ENCODE measurements at regions not wholly inside any gene's neighbourhood (a gene's known extent, or its start where the extent isn't known, plus 50 kb on each side); places are given as distances from the start of the nearest gene placed in this dataset.

DNA sequence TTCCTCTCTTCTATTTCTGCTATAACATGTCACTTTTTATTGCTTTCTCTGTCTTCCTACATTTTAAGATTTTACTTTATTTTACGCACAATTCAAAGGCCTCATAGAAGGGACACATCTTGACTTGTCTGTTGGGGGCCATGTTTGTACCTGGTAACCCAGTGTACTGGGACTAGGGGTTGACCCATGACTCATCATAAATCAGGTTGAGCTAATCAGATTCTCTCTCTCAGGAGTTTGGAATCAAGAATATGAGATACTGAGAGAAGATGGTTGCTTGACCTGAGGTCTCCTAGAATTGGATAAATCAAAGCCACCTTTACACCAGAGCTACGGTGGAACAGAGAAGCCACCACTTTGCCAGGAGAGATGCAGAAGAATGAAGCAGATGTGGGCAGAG lies 153.0 kb downstream of the UXS1 start:
- no peak for DNase-seq (ENCODE audit: low read depth)

DNA sequence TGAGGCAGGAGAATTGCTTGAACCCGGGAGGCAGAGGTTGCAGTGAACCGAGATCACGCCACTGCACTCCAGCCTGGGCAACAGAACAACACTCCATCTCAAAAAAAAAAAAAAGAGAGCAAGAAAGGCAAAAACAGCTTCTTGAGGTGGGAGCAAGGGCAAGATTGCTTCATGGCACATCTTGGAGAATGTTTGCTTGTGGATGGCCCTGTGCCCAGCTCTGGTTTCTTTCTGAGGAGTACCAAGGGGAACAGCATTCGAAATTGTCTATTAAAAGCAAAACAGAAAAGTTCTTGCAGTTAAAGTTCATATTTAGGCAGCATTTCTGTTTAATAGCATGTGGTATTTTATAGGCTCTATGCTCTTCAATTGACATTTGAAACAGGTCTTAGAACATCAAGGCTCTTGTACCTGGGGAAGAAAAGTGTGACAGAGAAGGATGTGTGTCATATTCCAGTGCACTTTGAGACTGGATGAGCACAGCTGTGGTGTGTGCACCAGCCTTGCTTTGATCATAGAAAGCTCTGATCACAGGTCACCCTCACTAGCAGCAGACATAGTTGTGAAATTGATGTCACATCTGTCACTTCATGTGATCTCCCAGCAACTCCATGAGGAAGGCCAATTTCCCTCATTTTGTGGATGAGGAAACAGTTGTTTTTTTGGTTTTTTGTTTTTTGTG lies 154.3 kb downstream of the UXS1 start:
- no peak for DNase-seq (ENCODE audit: low read depth)

DNA sequence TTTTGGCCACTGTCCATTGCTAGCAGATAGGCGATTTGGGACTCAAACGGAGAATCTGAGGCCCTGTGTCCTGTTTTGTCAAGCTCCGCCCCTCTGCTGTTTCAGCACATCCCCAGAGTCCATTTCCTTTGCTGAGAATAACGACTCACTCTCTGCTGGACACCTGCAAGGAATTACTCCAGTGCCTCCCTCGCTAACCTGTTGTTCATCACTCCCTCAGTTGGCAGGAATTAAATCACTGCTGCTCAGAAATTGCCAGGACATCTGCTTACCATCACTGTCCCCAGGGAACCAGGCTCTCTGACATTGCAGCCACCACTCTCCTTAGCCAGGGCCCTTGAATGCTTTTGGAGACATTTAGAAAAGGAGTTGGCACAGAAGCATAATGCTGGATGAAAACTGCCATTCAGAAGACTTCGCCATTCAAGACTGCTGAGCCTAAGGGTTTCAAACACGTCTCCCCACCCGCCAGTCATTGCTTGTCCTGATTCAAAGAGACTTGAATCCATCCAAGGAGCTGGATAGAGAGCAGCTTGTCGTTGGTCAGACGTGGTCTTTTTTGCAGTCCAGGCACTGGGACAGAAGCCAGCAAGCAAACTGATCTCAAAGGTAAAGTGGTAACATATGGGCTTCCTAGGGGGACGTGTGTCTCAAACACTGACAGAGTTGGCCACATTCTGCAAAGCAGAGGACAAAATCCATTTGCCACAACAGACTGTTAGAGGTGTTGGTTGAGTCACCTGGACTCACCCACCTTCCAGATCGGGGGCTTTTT lies 155.3 kb downstream of the UXS1 start:
- no peak for DNase-seq (ENCODE audit: low read depth)

DNA sequence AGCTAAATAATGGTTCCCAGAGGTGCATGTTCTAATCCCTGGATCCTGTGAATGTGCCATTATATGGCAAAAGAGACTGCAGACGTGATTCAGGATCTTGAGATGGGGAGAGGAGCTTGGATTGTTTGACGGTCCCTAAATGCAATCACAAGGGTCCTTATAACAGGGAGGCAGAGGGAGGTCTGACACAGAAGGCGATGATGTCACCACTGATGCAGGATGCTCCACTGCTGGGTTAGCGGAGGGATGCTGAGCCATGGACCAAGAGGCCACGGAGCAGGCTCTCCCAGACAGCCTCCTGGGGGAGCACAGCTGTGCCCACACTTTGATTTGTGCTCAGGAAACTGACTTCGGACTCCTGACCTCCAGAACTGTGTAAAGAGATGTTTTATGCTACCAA lies 156.2 kb downstream of the UXS1 start:
- DNase-seq (ENCODE audit: low read depth) = no peak

DNA sequence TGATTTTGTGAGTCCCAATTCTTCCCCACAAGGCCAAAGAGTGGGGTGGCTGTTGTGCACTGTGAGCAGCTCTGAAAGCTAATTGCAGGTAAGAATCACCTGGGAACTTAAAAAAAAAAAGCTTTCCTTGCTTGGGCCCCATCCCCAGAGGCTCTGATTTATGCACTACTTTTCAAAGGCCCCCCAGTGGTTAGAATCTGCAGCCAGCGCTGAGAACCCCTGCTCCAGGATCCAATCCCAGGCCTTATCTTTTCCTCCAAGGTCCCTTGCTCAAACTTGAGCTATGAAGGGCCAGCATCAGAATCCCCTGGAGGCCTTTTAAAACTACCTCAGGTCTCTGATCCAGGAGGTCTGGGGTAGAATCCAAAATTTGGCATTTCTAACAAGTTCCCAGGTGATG lies 156.8 kb downstream of the UXS1 start:
- DNase-seq (ENCODE audit: low read depth) = no peak

DNA sequence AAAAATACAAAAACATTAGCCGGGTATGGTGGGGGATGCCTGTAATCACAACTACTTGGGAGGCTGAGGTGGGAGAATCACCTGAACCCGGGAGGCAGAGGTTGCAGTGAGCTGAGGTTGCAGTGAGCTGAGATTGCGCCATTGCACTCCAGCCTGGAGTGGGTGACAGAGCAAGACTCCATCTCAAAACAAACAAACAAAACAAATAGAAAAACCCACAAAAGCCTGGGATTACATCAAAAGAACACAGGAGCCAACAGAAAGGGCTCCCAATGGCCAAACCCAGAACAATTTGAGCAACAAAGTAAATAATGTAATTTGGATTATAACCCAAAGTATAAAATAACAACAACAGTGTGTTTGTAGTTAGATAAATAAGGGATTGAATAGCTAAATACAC lies 159.8 kb downstream of the UXS1 start:
- DNase-seq (ENCODE audit: low read depth) = no peak

DNA sequence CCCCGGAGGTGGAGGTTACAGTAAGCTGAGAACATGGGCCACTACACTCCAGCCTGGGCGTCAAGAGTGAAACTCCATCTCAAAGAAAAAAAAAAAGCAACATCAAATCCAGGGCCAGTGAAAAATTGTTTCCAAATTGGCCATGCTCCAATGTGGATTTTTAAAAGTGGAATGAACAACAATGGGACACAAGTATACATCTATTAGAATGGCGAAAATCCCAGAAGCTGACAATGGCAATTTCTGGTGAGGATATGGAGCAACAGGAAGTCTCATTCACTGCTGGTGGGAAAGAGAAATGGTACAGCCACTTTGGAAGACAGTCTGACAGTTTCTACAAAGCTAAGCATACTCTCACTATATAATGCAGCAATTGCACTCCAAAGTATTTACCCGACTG lies 161.4 kb downstream of the UXS1 start:
- DNase-seq (ENCODE audit: low read depth) = no peak

DNA sequence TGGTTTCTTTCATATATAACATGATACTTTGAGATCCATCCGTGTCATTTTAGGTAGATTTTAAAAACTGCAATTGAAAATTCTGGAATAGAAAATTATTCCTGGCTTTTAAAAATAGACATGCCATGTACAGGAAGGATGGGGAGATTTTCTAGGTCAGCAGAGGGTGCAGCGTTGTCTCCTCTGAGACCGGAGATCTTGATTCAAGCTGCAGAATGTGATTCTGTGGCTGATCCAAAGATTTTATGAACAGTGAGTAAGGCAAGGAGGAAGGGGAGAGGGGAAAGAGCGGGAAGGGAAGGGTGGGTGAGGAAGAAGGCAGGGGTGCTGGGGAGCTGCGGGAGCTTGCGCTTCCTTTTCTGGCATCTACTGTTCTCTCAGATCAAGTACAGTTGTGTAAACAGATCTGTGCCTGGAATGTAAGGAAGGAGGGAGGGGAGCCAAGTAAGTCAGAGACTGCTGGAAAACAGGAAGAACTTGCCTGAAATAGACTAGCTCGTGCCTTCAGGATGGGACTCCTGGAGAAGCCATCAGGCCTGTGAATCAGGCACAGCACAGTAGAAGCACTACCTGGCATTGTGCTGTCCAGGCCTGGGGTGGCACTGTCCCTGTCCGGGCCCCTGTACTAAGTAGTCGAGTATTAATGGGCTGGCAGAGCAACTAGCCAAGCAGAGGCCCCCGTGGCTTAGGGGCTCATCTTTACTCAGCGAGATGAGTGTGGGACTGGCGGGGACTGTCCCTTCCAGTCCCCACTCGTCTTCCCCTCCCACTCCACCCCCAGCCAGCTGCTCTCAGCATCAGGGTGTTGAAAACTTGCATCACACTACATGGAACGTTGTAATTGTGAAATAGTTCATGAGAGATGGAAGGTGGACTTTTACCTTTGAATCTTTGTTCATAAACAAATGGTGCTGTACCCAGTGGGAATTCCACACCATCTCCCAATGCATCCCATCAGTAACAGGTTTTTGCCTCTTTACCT lies 163.5 kb downstream of the UXS1 start:
- peak; percentile 77 for DNase-seq (ENCODE audit: low read depth)

DNA sequence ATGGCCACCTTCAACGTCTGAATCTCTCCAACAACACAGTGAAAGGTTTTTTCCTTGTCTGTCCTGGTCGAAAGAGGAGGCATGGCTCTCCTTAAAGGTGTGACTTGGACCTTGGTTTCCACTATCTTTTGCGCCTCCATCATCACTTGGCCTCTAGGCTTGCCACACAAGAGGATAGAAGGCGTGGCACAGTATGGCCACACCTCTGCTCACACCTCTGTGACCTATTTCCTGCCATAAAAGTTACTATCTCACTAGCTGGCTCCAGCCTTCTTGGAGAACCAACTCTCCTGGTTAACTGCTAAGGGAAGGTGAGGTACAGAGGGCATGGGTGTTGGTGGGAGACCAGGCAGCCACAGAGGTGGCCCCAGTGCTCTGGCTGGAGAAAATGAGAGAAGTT lies 165.9 kb downstream of the UXS1 start:
- no peak for DNase-seq (ENCODE audit: low read depth)

DNA sequence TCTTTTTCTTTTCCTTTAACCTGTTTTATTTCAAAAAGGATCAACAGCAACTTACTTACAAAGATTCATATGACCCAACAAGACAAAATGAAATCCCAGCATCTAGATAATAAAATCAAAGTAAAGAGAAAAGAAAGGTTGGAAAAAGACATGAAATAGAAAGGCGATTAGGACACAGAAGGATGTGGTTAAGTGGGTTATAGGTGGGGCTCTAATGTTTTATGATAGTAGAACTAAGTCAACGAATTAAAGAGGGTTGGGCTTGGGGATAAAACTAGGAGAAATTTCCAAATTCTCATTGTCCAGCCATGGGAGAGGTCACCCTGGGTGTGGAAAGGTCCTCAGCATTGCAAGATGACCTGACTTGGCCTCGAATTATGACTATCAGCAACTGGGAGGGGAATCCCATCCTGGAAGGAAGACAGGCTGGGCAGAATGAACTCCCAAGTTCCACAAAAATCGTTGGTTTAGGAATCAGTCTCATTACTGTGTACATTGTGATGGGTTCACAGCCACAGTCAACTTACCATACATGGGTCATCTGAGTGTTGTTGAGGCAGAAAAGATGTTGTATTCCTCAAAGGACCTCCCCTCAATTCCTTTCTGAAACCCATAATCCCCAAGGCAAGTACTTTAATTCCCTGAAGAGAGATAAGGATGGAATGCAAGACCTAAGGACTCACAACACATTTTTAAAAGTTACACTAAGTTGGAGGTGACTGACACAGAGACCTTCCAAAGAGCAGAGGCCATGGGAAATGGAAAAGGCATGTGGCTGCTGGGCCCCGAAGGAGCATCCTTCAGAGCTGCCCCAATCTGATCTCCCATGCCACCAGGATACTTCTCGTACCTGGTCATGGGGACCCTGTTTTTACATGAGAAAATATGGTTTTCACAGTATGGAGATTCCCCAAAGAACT lies 167.6 kb downstream of the UXS1 start:
- DNase-seq (ENCODE audit: low read depth) = no peak

DNA sequence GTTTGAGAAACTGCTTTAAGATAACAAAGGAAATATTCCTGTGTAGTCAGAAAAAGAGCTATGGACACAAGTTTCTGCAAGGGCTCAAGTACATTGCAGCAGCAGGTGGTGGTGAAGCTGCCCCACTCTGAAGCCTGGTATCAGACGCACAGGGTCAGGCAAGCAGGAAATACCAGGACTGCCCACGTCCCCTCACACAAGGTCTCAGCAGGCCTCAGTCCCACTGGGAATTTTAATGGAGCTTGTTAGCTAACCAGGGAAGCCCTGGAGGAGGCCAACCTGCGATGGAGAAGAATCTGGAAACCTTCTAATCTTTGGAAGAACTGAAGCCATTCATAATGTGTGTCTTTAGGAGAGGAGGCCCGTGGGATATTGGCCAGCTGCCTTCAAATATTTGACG lies 168.3 kb downstream of the UXS1 start:
- no peak for DNase-seq (ENCODE audit: low read depth)

DNA sequence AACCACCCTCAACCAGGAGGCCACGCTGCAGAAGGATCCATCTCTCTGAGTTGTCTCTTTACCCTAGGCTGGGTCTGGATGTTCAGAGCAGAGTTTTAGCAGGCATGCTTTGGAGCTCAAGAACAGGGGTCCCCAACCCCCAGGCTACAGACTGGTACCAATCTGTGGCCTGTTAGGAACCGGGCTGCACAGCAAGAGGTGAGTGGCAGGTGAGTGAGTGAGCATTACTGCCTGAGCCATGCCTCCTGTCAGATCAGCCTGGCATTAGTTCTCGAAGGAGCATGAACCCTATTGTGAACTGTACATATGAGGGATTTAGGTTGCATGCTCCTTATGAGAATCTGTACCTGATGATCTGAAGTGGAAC lies 172.5 kb downstream of the UXS1 start:
- DNase-seq (ENCODE audit: low read depth) = no peak

DNA sequence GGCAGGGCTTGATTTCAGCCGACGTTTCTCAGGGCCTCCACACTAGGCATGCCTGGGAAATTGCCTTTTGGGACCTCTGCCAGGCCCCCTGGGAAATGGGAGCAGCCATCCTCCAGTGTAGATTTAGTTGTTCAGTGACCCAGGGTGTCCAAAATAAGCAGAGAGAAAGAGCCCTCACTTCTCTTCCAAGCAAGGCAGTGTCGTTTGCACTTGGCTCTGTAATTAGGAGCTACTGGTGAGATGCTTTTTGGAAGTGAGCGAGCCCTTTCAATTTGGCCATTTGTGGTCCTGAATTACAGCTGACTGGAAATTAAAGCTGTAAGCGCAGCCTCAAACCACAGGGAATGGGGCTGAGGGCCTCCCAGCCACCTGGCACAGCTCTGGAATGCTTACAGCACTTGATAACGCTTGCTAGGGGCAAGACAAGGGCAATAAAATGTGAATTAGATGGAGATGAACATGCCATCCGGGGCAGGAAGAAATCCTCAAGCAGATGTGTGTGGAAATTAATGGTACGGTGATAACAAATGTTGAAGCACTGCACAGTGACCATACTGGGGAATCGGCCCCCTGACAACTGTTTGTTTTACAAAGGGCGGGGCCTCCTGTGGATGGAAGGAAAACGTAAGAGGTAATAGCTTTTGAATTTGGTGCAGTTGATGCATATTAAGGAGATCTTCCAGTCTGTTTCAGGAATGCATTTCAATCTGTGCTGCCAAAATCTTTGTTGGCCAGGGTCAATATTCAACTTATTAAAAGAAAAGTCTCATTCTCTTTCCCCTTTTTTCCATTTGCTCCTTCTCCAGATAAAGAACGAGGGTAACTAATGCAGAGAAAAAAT lies 173.1 kb downstream of the UXS1 start:
- no peak for DNase-seq (ENCODE audit: low read depth)

DNA sequence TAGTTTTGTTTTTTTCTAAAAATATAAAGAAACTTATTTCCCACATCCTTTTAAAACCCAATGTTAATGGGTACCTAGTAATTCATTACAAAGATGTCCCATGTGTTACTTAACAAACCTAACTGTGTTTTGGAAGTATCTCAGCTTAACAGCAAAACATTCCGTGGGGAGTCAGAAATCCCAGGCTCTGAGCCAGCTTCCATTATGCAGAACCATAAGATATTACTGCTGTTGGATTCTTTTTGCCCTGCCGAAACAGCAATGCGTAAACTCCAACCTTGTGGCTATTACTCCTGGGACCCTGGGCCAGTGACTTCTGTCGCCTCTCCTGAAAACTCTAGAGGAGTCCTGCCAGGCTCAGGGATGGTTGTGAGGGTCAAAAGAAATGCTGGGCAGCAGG lies 174.1 kb downstream of the UXS1 start:
- DNase-seq (ENCODE audit: low read depth) = peak; percentile 7

DNA sequence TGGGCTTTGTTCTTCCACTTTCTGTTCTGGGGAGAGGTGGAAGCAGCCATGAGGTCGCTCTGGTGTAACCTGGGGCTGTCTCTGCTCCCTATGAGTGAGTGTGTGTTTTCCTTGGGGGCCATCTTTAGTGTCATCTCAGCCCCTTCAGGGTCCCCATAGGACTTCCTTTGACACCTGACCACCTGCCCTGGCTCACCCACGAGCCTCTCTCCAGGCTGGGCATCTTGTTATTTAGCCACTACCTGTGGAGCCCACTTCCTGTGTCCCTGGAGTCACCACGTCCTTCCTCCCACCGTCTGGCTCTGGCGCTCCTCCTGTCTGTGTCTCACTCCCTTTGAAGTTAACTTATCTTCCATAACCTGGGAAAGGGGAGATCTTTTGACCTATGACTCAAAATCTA lies 176.0 kb downstream of the UXS1 start:
- DNase-seq (ENCODE audit: low read depth) = no peak

DNA sequence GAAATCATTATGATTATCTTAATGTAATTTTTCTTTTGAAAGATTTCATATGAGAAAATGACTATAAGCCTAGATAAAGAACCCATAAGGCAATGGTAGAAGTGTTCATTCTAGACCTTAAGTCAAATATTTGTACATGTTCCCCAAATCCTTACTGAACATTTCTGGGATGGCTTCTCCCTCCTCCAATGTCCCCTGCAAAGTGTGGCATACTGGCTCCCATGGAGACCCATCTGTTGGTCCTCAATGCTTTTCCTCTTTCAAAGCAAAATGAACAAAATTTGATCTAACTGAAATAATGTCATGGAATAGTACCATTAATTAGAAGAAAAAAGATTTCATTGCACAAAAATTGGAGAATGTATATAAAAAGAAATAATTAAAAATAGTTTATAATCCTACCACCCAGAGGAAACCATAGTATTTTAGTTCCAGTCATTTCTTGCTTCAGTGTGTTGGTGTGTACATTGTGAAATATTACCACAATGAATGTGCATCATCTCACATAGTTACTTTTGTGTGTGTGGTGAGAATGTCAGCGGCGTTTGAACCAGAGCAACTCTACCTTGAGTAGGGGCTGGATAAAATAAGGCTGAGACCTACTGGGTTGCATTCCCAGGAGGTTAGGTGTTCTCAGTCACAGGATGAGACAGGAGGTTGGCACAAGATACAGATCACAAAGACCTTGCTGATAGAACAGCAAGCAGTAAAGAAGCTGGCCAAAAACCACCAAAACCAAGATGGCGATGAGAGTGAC lies 181.3 kb downstream of the UXS1 start:
- DNase-seq (ENCODE audit: low read depth) = no peak

DNA sequence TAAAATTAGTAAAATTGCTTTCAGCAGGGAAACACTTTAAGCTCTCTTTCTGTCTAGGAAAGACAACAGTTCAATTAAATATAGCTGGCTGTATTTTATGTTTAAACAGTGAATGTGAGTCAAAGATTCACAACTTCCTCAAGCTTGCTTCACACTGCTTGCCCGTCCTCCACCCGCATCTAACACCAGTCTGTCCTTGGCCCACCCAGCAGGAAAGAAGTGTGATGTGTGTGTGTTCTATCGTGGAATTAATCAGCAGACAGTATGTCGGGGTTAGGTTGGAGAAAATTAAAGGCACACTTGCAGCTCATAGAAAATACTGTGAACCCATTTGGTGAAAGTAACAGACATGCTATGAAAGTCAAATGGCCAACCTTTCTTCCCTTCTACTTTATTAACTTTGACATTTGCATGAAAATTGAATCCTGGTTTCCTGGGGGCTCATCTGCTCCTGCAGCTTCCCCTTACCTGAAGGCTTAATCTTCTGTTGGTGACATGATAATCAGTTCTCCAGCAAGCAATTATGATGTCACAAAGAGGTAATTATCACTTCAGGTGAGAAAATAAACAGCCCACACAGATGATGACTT lies 182.0 kb downstream of the UXS1 start:
- no peak for DNase-seq (ENCODE audit: low read depth)

DNA sequence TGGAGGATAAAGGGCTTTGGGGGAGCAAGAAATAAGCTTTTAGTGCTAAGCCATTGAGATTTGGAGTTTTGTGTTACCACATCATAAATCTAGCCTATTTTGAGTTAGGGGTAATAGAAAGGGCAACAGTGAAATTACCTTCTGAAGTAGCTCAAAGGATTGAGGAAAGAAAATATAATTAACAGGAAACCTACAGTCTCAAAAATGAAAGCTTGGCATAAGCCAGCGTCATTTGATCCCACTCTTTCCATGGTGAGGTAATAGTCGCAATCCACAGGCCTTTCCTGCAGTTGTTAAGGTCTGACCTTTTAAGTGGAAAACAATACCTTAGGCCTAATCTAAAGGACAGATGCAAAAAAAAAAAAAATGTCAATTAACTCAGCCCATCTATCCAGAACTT lies 182.7 kb downstream of the UXS1 start:
- peak; percentile 23 for DNase-seq (ENCODE audit: low read depth)

DNA sequence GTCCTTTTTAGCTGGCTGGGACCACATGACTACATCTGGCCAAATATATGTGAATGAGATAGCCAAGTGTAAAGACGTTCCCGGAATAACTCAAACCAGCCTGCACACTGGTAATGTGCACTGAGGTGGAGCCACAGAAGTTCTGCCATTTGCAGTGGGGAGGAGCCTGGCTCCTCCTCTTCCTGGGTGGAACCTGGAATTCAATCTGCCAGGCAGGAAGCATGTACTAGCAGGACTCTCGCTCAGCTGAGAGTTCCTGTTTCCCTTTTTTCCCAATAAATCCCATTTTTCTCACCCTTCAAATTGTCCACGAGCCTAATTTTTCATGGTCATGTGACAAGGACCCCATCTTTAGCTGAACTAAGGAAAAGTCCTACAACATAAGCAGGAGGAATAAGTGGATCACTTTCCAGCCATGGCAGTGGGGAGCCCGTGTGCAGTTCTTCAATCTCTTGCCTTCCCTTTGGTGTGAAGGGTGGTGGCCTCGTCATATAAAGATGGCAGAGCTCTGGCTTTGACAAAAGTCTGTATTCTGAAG lies 183.2 kb downstream of the UXS1 start:
- no peak for DNase-seq (ENCODE audit: low read depth)
